ENCODE measurements at regions not wholly inside any gene's neighbourhood (a gene's known extent, or its start where the extent isn't known, plus 50 kb on each side); places are given as distances from the start of the nearest gene placed in this dataset.

GRCh38 chr6:68427630-68428029, 207.5 kb upstream of the ADGRB3 start:
- intact Hi-C loops (cut with DNase I): no loop called here
- DNase-seq (ENCODE audit: low spot score): no peak

GRCh38 chr6:68410021-68410420, 225.1 kb upstream of the ADGRB3 start:
- intact Hi-C loops (cut with DNase I): no loop called here
- DNase-seq (ENCODE audit: low spot score): no peak

DNA sequence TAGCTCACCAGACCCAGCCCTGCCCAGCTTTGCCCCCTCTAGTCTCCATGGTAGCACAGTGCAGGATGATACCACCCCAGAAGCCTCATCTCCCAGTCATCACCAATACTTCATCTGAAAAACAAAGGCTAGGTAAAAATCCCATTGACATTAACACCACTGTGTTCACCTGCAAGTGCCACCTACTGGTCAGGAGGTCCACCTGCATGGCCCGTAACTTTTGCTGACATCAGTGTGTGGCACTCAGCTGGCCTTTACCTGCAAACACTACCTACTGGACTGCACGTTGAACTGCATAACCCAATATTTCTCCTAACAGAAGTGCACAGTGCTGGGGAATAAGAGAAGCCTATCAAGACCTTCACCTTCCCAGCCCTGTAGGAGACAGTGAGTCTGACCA, 234.7 kb upstream of the ADGRB3 start:
- intact Hi-C loops (cut with DNase I): no loop called here

GRCh38 chr6:68391953-68392352, 243.1 kb upstream of the ADGRB3 start:
- DNase-seq (ENCODE audit: low spot score): no peak
- intact Hi-C loops (cut with DNase I): no loop called here

More for the DNA sequence above, 234.7 kb upstream of the ADGRB3 start:
- no peak for DNase-seq (ENCODE audit: low spot score)

DNA sequence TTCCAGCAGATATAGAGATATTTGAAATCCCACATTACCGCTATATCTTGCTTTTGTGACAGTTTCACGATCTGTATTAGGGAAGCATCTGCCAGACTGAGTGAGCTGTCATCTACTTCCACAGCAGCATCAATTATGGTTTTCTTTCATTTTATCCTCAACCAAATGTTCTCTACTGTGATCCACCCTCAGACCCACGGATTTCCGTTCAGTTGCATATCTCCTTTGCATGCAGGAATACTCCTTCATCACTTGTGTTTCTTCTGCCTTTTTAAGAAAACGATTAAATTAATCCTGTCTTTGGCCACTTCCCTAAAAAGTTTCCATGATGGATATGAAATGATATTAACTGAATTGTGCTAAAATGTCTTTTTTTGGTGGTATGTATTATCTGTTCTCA, 262.1 kb upstream of the ADGRB3 start:
- intact Hi-C loops (cut with DNase I): no loop called here
- DNase-seq (ENCODE audit: low spot score): no peak

DNA sequence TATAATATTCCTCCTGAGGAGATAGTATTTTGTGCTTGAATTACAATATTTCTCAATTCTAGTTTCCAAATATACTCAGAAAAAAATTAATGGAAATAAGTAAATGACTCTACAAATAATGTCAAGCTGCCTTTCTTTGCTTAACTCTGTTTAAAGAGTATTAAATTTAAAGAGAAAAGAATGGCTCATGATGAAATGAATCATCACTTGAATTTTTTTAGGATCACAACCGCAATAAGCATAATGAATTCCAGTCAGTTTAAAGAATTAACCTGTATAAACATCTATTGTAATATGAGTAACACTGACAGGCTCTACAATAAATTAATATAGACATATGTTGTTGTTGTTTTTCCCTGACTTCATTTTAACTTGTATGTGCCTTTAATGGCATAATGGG, 266.2 kb upstream of the ADGRB3 start:
- intact Hi-C loops (cut with DNase I): no loop called here
- no peak for DNase-seq (ENCODE audit: low spot score)

- DNase-seq (ENCODE audit: low spot score): no peak
- intact Hi-C loops (cut with DNase I): no loop called here
These were observed 270.7 kb upstream of the ADGRB3 start for GRCh38 chr6:68364271-68364805.

DNA sequence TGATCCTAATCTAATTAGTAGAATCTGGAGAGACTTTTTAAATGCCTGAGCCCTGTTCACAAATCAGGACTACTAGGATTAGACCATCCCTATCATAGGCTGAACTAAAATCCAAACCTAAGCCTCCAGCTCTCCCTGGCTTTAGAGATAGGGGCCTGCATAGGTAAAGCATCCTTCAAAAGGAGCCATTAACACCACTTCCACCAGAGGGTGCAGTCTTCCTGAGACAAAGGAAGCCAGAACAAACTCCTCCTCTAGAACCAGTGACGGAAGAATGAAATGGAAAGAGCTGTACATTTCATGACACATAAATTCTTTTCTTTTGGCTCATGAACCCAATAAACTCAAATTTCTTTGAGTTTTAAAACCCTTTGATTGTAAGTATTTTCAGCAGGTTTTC, 291.2 kb upstream of the ADGRB3 start:
- intact Hi-C loops (cut with DNase I): no loop called here
- no peak for DNase-seq (ENCODE audit: low spot score)

DNA sequence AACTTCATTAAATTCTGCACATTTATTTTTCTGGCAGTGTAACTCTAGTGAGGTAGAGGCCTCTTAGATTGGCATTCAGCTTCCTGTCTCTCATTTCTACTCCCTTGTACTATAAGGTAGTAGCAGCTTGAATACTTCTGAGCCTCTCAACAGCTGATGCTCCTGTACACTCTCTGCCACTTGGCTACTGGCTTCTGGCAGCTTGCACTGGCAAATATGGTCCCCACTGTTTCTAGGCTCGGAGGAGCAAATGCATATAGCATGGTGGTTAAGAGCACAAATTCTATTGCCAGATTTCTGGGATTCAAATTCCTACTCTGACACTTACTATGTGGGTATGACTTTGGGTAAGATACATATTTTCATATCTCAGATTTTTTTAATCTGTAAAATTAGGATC, 292.8 kb upstream of the ADGRB3 start:
- DNase-seq (ENCODE audit: low spot score): no peak
- intact Hi-C loops (cut with DNase I): no loop called here

DNA sequence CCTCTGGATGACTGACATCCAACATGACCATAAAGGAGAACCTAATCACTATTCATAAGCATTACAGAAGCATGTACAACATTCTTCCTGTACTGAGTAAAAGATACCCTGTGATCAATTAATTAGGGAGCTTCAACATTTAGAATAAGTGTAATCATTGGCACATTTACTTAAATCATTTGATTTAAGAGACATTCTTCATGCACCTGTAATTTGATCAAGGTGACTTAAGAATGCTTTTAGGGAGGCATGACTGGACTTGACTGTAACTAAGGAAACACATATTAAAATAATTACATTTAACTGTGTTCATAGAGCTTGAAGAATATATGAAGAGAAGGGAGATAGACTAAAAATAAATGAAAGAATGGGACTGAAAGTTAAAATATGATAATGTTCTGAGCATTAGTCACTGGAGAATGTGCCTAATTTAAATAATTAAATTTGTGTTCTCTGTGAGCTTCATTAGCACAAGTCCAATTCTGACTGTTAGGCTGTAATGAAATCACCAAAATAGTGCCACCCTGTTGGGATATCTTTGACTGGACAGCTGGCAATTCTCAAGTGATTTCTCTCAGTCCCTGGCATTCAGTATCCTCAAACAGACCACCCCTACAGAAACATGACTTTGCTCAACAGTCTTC, 295.5 kb upstream of the ADGRB3 start:
- DNase-seq (ENCODE audit: low spot score): no peak
- intact Hi-C loops (cut with DNase I): no loop called here

DNA sequence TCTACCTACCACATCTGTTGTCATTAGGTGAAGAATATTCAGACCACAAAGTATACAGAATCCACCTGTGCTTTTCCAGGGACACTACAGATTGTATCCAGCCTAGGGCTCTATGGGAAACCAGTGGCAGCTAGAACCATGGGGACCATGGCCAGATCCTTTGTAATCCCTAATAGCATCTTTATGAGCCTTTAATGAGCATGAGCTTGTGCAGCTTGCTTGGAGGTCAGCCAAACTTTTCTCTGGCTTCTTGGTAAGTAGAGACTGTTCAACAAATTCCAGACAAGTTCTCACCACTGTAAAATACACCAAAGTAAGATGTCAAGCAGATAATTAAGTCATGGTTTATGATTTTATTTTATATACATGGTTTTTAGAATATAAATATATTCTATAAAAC, 301.6 kb upstream of the ADGRB3 start:
- no peak for DNase-seq (ENCODE audit: low spot score)
- intact Hi-C loops (cut with DNase I): no loop called here

DNA sequence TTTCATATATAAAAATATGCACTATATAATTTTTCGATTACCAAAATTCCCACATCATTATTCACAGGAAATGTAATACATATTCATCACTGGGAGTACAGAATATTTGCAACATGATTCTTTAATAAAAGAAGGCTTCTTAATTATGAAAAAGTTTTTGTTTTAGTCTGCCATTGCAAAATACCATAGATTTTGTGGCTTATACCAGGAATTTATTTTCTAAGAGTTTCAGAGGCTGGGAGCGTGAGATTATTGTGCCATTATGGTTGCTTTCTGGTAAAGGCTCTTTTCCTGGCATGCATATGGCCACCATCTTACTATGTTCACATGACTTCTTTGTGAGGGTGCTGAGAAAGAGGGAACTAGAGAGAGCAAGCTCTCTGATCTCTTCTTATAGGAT, 306.9 kb upstream of the ADGRB3 start:
- no peak for DNase-seq (ENCODE audit: low spot score)
- intact Hi-C loops (cut with DNase I): no loop called here

- intact Hi-C loops (cut with DNase I): no loop called here
- peak; percentile 18 for DNase-seq (ENCODE audit: low spot score)
These were observed 308.3 kb upstream of the ADGRB3 start for GRCh38 chr6:68326762-68327161.

GRCh38 chr6:68317366-68317765, 317.7 kb upstream of the ADGRB3 start:
- no peak for DNase-seq (ENCODE audit: low spot score)
- intact Hi-C loops (cut with DNase I): no loop called here

- intact Hi-C loops (cut with DNase I): no loop called here
- no peak for DNase-seq (ENCODE audit: low spot score)
These were observed 321.2 kb upstream of the ADGRB3 start for GRCh38 chr6:68313911-68314310.

GRCh38 chr6:68307301-68307700, 327.8 kb upstream of the ADGRB3 start:
- DNase-seq (ENCODE audit: low spot score): no peak
- intact Hi-C loops (cut with DNase I): no loop called here

- no peak for DNase-seq (ENCODE audit: low spot score)
- intact Hi-C loops (cut with DNase I): no loop called here
These were observed 339.0 kb upstream of the ADGRB3 start for GRCh38 chr6:68296126-68296525.

DNA sequence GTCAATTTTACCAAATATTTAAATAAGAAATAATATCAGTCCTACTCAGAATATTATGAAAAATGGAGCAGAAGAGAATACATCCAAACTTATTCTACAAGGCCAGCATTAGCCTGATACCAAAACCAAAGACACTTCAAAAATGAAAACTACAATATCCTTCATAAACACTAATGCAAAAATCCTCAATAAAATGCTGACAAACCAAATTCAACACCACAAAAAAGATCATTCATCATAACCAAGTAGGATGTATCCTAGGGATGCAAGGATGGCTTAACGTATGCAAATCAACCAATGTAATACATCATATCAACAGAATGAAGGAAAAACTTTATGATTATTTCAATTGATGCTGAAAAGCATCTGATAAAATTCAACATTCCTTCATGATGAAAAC, 352.4 kb upstream of the ADGRB3 start:
- intact Hi-C loops (cut with DNase I): no loop called here
- no peak for DNase-seq (ENCODE audit: low spot score)

- intact Hi-C loops (cut with DNase I): no loop called here
- DNase-seq (ENCODE audit: low spot score): no peak
These were observed 355.1 kb upstream of the ADGRB3 start for GRCh38 chr6:68279793-68280557.

- no peak for DNase-seq (ENCODE audit: low spot score)
- intact Hi-C loops (cut with DNase I): no loop called here
These were observed 361.8 kb upstream of the ADGRB3 start for GRCh38 chr6:68273297-68273696.

GRCh38 chr6:68256391-68256790, 378.7 kb upstream of the ADGRB3 start:
- intact Hi-C loops (cut with DNase I): no loop called here
- no peak for DNase-seq (ENCODE audit: low spot score)
